AG09309 (cell line): ENCODE measurements at regions not wholly inside any gene's neighbourhood (a gene's known extent, or its start where the extent isn't known, plus 50 kb on each side); places are given as distances from the start of the nearest gene placed in this dataset.
A peak's percentile ranks its signal among the peaks of the same experiment; 100 is the strongest.

Source experiments
- DNase-seq: peaks from one replicate; pipeline ENCODE4 v3.0.0-alpha.2; 2010; ENCODE audit warnings: low read depth
- H3K4me3 ChIP-seq: 2 replicates; pipeline ENCODE4 v1.5.1; 2011; ENCODE audit warnings: mild to moderate bottlenecking, low read depth, low read length, moderate library complexity; ENCODE audit not compliant: control insufficient read depth
- TF ChIP-seq, protein P1 (sequence below): IDR thresholded peaks from 2 replicates; pipeline ENCODE4 v1.5.1; 2011; ENCODE audit warnings: mild to moderate bottlenecking, low read depth, low read length, inconsistent platforms; ENCODE audit not compliant: insufficient read depth, control insufficient read depth; ENCODE audit errors: missing control alignments

DNA sequence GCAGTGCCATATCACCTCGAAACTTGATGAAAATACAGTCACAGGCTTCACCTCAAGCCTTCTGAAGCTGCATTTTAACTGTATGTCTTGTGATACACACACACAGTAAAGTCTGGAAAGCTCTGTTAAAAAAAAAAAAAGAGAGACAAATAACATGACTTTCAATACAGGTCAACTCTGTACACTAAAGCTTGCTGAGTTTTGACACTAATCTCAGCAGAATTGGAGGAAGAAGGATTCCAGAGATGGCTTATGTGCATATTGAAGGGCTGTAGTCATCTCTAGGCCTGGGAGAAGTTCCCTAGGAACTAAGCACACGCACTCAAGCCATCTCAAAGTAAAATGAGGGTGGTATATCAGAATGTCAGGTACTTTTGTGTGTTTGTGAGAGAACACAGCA is 875.1 kb downstream of the EPHA4 start:
- H3K4me3 ChIP-seq = no peak overlapping the region
- TF ChIP-seq, protein P1, sequence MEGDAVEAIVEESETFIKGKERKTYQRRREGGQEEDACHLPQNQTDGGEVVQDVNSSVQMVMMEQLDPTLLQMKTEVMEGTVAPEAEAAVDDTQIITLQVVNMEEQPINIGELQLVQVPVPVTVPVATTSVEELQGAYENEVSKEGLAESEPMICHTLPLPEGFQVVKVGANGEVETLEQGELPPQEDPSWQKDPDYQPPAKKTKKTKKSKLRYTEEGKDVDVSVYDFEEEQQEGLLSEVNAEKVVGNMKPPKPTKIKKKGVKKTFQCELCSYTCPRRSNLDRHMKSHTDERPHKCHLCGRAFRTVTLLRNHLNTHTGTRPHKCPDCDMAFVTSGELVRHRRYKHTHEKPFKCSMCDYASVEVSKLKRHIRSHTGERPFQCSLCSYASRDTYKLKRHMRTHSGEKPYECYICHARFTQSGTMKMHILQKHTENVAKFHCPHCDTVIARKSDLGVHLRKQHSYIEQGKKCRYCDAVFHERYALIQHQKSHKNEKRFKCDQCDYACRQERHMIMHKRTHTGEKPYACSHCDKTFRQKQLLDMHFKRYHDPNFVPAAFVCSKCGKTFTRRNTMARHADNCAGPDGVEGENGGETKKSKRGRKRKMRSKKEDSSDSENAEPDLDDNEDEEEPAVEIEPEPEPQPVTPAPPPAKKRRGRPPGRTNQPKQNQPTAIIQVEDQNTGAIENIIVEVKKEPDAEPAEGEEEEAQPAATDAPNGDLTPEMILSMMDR = no peak
- no peak for DNase-seq

DNA sequence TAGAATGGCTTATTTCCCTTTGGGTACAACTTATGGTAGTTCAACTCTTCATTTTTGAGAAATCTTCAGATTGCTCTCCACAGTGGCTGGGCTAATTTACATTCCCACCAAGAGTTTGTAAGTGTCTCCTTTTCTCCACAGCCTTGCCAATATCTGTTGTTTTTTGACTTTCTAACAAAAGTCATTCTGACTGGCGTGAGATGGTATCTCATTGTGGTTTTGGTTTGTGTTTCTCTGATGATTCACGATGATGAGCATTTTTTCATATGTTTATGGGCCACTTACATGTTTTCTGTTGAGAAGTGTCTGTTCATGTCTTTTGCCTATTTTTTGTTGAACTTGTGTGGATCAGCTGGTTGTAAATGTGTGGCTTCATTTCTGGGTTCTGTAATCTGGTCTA is 871.0 kb downstream of the EPHA4 start:
- H3K4me3 ChIP-seq = no peak overlapping the region
- TF ChIP-seq, protein P1 = no peak
- no peak for DNase-seq

DNA sequence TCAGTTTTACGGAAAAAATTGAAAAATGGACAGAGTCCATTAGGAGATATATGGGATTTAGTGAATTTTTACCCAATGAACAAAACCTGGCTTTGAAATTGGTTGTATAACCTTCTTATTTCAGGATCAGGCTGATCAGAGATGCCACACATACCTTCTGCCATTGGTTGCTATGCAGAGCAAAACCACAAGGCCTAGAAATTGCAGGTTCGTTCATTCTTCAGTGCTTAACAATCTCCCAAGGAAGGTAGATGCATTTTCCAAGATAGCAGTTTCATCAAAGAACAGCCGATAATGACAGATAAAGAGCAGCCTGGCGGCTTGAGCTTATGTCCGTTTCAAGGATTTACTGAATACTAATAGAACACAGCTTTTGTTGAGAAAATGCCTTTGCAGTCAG is 868.8 kb downstream of the EPHA4 start:
- H3K4me3 ChIP-seq = no peak overlapping the region
- TF ChIP-seq, protein P1 = no peak
- DNase-seq = peak; percentile 4

DNA sequence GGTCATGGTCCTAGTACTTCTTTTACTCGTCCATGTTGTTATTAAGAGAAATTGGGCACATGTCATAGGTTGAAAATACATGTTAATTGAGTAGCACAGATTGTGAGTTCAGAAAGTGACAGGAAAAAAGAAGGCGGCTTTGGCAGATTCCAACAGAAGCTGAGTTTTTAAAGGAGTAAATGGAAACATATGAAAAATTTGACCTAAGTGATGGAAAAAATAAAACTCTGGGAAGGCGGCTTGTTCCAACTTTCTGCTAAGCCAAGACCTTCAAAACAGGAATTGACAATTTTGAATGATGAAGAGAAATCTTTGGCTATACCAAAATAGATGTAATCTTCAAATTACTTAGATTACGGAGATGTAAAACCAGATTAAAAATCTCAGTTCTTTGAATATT is 868.0 kb downstream of the EPHA4 start:
- H3K4me3 ChIP-seq = no peak overlapping the region
- TF ChIP-seq, protein P1 = no peak
- DNase-seq = no peak

DNA sequence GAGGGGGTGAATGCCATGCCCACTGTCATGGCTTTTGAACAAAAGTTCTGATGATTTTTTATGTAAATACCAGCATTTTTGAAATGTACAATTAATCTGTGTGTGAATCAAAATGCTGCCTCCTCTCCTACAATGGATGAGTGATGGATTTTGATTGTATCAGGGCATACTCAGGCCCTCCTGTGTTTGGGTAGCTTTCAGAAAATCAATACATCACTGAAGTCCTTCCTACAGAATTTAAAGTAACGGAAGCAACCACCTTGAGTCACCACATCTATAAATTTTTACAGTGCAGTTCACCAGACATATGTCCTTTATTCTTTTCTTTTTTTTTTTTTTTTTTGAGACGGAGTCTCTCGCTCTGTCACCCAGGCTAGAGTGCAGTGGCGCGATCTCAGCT is 867.3 kb downstream of the EPHA4 start:
- no peak overlapping the region for H3K4me3 ChIP-seq
- TF ChIP-seq, protein P1 = no peak
- no peak for DNase-seq

DNA sequence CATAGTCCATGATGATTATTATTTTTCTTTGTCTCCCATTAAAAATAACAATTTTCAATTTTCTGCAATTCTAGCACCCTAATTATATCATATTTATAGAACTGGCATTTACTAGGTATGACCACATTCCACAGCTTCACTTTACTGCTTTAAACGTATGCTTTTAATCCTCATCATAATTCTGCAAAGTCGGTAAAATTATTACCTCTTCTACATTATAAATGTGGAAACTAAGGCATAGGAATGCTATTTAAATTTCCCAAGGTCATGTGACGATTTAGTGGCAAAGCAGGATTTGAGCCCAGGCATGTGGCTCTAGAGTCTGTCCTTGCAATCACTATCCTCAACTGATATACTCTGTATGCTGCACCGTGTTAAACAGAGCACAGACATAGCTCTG is 866.4 kb downstream of the EPHA4 start:
- TF ChIP-seq, protein P1 = no peak
- DNase-seq = no peak
- no peak overlapping the region for H3K4me3 ChIP-seq

DNA sequence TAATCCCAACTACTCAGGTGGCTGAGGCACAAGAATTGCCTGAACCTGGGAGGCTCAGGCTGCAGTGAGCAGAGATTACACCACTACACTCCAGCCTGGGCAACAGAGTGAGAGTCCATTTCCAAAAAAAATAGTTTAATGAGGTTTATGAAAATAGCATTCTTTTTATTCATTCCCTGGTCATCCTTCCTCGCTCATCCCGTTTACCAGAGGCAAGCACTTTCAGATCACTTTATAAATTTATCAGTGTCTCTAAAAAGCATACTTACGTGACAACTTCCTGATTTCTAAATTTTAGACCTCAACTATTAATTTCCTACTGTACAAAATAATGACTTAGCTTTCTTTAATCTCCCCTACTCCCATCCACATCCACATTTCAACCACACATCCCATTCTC is 864.8 kb downstream of the EPHA4 start:
- no peak overlapping the region for H3K4me3 ChIP-seq
- TF ChIP-seq, protein P1 = no peak
- DNase-seq = no peak
